GM12873 (cell line): ENCODE measurements at regions not wholly inside any gene's neighbourhood (a gene's known extent, or its start where the extent isn't known, plus 50 kb on each side); places are given as distances from the start of the nearest gene placed in this dataset.

ENCODE experiments used
- CTCF ChIP-seq: IDR thresholded peaks from 2 replicates; pipeline ENCODE4 v1.5.1; 2012; ENCODE audit warnings: low read depth, mild to moderate bottlenecking, moderate library complexity, low read length, control low read depth; ENCODE audit not compliant: insufficient read depth; ENCODE audit errors: missing control alignments

GRCh38 chrX:65859299-65859698 is 180.6 kb downstream of the VSIG4 start:
- no peak for TF ChIP-seq CTCF

- no peak for TF ChIP-seq CTCF
Measured at GRCh38 chrX:65846974-65847373, 179.5 kb downstream of the MSN start.

- no peak for TF ChIP-seq CTCF
Measured at GRCh38 chrX:65841263-65841662, 173.8 kb downstream of the MSN start.

DNA sequence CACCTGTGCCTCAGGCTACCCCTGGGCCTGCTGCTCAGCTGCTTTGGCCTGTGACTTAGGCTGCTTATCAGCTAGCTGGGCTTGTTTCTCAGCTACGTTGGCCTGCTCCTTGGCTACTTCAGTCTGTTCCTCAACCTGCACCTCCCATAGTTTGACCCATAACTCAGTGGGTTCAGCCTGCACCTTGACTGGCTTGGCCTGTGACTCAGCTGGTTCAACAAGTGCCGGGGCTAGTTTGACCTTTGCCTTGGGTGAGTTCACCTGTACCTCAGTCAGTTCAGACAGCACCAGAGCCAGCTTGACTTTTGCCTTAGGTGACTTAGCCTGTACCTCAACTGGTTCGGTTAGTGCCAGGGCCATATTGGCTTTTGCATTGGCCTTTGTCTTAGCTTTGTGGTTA is 171.2 kb downstream of the MSN start:
- TF ChIP-seq CTCF = no peak

DNA sequence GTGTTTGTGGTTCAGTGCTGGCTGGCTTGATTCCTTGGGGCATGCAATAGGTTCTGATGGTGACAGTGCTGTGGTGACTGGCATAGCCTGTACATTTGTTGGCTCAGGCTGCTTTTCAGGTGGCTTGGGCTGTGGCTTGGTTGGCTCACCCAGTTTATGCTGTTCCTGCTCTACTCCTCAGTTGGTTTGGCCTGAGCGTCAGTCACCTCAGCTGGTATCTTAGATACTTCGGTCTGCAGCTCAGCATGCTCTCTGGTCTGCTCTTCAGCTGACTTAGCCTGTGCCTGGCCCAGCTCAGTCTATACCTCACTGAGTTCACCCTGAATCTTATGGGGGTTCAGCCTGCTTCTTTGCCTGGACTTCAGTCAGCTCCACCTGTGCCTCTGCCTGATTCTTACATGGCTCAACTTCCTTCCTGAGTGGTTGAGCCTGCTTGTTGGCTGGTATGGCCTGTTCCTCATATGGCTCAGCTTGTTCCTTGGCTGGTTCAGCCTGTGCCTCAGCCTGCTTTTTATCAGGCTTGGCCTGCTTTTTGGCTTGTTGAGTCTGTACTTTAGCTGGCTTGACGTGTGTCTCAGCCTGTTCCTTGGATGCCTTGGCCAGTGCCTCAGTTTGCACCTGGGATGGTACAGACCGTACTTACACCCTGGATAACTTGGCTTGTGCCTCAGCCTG is 170.6 kb downstream of the MSN start:
- TF ChIP-seq CTCF = no peak

DNA sequence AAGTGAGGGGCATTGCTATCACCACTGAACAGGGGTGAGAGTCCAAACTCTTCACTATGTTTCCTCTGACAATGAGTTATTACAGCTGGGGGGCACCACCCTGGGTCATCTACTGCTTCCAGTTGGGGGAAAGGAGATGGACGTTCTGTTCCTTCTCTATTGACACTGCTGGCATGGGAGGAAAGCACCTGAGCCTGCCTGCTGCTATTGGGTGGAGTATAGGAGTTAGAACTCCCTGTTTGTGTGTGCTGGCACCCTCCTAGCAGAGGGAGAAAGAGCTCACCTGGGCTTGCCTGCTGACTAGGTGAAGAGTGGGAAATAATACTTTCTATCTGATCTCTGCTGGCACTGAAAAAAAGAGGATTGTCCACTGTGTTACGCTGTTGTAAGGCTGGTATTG is 163.8 kb downstream of the MSN start:
- no peak for TF ChIP-seq CTCF

DNA sequence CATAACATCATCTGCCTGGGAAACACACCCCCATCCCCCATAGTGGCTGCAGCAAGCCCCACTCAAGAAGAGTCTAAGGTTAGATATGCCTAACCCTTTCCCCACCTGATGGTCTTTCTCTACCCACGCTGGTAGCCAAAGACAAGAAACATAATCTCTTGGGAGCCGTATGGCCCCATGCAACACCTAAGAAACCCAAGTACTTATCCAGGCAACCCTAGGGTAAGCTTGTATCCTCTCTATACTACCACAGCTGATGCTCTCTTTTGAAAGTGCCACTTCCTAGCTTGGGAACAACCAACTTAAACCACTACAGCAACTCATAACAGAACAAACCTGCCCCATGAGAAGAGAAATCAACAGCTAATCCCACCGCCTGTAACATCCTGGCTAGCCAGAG is 161.1 kb downstream of the MSN start:
- TF ChIP-seq CTCF = no peak
